Left lung (tissue), 4 donors: ENCODE measurements at regions not wholly inside any gene's neighbourhood (a gene's known extent, or its start where the extent isn't known, plus 50 kb on each side); places are given as distances from the start of the nearest gene placed in this dataset.

Experiments used
- ATAC-seq: fragments of 200-7000 bp; cut with Tn5 transposase; one replicate; pipeline ENCODE4 v1.9.1; 2020; ENCODE audit warnings: moderate library complexity
- DNase-seq, 4 donors: peaks; one replicate each; pipeline ENCODE4 v3.0.0-alpha.2; 2013 to 2020
- H3K27ac ChIP-seq, 2 donors: fragments of 200-600 bp; sonication (generic) in 1 of 2; one replicate each; pipeline versions ENCODE4 v1.5.0 to v1.8.0; 2020 to 2021
- H3K27me3 ChIP-seq, 2 donors: fragments of 200-600 bp; sonication (generic) in 1 of 2; one replicate each; pipeline versions ENCODE4 v1.5.0 to v1.8.0; 2020 to 2021
- H3K36me3 ChIP-seq, 2 donors: fragments of 200-600 bp; sonication (generic) in 1 of 2; one replicate each; pipeline versions ENCODE4 v1.5.0 to v1.8.0; 2020 to 2021
- H3K4me1 ChIP-seq, 2 donors: fragments of 200-600 bp; one replicate each; pipeline ENCODE4 v1.8.0; 2021
- H3K4me3 ChIP-seq, 2 donors: fragments of 200-600 bp; sonication (generic) in 1 of 2; one replicate each; pipeline versions ENCODE4 v1.5.0 to v1.8.0; 2020 to 2021; ENCODE audit warnings: mild to moderate bottlenecking in 1 of 2
- H3K9me3 ChIP-seq, 2 donors: fragments of 200-600 bp; sonication (generic) in 1 of 2; one replicate each; pipeline versions ENCODE4 v1.5.0 to v1.8.0; 2020 to 2021
- CTCF ChIP-seq, 2 donors: fragments of 200-600 bp; sonication (generic) in 1 of 2; IDR thresholded peaks; one replicate each; pipeline versions ENCODE4 v1.5.0 to v1.8.0; 2021; ENCODE audit warnings: antibody characterized with exemption in 2 of 2
- intact Hi-C, 2 donors: fragments of 100-400 bp; cut with DNase I; formaldehyde crosslinking; loops; one replicate each; pipeline versions ENCODE4 v1.11.2 to v1.14.2; 2022
- donor health status: DM: no; HTN: yes; CAD: no.
- donor health status: DM: no; HTN: no; CAD: no.

GRCh38 chr2:15714002-15714401 is 122.3 kb downstream of the DDX1 start:
- H3K27me3 ChIP-seq = no peaks in the 10 kb centered on the region
- DNase-seq = peak in 1 of 4 donors; percentile 41
- TF ChIP-seq CTCF (IDR thresholded peaks at IDR 0.05) = no peak
- ATAC-seq = no peak
- H3K4me3 ChIP-seq = no peak overlapping the region
- H3K27ac ChIP-seq = no peak overlapping the region
- no peaks in the 10 kb centered on the region for H3K9me3 ChIP-seq
- H3K36me3 ChIP-seq = no peaks in the 10 kb centered on the region
- intact Hi-C loops = no loop called here
- no peaks in the 10 kb centered on the region for H3K4me1 ChIP-seq

- ATAC-seq = no peak
- Histone ChIP-seq H3K9me3 (no peaks in the 10 kb centered on the region), H3K4me1 (no peaks in the 10 kb centered on the region), H3K27me3 (no peaks in the 10 kb centered on the region), H3K4me3 (no peak overlapping the region), H3K27ac (no peak overlapping the region), H3K36me3 (no peaks in the 10 kb centered on the region)
- no peak for TF ChIP-seq CTCF (IDR thresholded peaks at IDR 0.05)
- intact Hi-C loops = no loop called here
- no peak for DNase-seq
Observed at GRCh38 chr2:15714609-15715008, 122.9 kb downstream of the DDX1 start.

- Histone ChIP-seq H3K27me3 (no peaks in the 10 kb centered on the region), H3K36me3 (no peaks in the 10 kb centered on the region), H3K27ac (no peak overlapping the region), H3K4me1 (no peaks in the 10 kb centered on the region), H3K9me3 (no peaks in the 10 kb centered on the region), H3K4me3 (no peak overlapping the region)
- ATAC-seq (no peak), DNase-seq (no peak)
- intact Hi-C loops = no loop called here
- no peak for TF ChIP-seq CTCF (IDR thresholded peaks at IDR 0.05)
Observed at GRCh38 chr2:15715596-15715995, 123.9 kb downstream of the DDX1 start.

GRCh38 chr2:15718103-15718943 is 126.7 kb downstream of the DDX1 start:
- intact Hi-C loops = no loop called here
- TF ChIP-seq CTCF (IDR thresholded peaks at IDR 0.05) = no peak
- H3K27me3 ChIP-seq = no peaks in the 10 kb centered on the region
- H3K4me3 ChIP-seq = no peak overlapping the region
- H3K36me3 ChIP-seq = no peaks in the 10 kb centered on the region
- H3K27ac ChIP-seq = no peak overlapping the region
- ATAC-seq (no peak), DNase-seq (no peak)
- H3K4me1 ChIP-seq = no peaks in the 10 kb centered on the region
- H3K9me3 ChIP-seq = no peaks in the 10 kb centered on the region

- ATAC-seq (no peak), DNase-seq (no peak)
- no peaks in the 10 kb centered on the region for H3K4me1 ChIP-seq
- no peaks in the 10 kb centered on the region for H3K27me3 ChIP-seq
- H3K27ac ChIP-seq = no peak overlapping the region
- intact Hi-C loops = no loop called here
- no peak for TF ChIP-seq CTCF (IDR thresholded peaks at IDR 0.05)
- H3K36me3 ChIP-seq = no peaks in the 10 kb centered on the region
- H3K9me3 ChIP-seq = no peaks in the 10 kb centered on the region
- no peak overlapping the region for H3K4me3 ChIP-seq
Observed at GRCh38 chr2:15718944-15719323, 127.3 kb downstream of the DDX1 start.
